Right forelimb (tissue), 1 donor: ENCODE measurements at regions not wholly inside any gene's neighbourhood (a gene's known extent, or its start where the extent isn't known, plus 50 kb on each side); places are given as distances from the start of the nearest gene placed in this dataset.

ENCODE experiments used
- DNase-seq: peaks from one replicate; pipeline ENCODE4 v3.0.0-alpha.2; 2018

DNA sequence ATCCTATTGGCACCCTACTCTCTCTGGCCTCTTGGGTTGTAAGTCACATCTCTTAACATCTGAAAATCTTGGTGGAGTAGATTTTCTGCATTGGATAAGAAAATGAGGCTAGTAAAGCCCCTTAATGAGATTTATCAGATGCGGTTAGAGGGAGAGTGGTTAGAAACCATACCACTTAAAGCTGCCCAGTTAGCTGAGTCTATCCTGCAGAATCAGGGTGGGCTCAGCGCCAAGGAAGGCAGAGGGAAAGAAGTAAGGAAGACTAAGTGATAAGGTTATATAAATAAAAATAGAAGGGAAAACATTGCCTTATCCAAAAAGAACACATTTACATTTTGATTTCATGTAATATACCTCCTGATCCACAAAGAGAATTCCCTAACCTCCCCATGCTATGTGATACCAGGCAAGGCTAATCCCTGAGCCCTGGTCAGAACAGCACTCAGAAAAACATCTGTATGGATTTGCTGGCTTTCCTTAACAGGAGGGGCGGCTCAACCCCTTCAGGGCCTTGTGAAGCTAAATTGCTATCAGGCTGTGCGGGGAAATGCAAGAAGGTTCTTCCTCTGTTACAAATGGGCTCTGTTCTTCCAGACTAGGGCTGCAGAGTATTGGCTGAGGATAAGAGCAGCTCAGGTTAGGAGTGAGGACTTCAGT, 101.7 kb downstream of the SNX19 start:
- DNase-seq: no peak

GRCh38 chr11:130815097-130815802, 101.0 kb downstream of the SNX19 start:
- no peak for DNase-seq

DNA sequence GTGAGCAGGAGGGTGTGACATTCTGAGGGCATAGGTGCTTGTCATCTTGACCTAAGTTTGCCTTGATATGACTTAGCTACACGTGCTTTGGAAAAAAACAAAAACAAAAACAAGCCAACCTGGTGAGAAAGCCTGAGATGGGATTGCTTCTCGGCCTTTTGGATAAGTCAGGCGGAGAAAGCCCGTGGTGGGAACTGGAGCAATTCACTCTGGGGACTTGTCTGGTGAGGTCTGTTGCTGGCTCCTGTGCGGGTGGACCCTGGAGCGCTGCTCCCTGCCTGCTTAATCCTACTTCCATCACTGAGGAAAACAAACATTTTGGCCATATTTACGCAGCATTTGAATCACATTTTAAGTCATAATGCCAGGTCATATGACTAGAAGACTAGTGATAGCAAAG, 100.3 kb downstream of the SNX19 start:
- DNase-seq: no peak

GRCh38 chr11:130816546-130817329, 99.5 kb downstream of the SNX19 start:
- no peak for DNase-seq

GRCh38 chr11:130817330-130817944, 98.8 kb downstream of the SNX19 start:
- DNase-seq: no peak

DNA sequence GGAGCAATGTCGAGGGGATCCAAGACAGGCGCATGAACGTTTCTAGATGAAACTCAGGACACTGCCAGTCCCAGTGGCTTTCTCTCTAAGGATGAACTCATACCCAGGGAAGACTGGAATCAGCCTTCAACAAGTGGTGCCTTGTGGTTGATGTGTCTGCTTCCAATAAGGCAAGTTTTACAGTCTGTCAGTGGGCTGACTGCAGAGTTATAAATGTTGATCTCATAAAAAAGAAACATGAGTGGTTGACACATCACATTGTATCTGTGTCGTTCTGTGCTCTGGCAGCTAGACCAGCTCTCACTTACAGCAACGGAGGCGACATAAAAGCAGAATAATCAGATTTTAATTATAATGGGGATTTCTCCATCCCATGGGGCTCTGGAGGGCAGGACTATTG, 96.7 kb downstream of the SNX19 start:
- DNase-seq: no peak
